ENCODE measurements at regions not wholly inside any gene's neighbourhood (a gene's known extent, or its start where the extent isn't known, plus 50 kb on each side); places are given as distances from the start of the nearest gene placed in this dataset.
"Not testable (repeated sequence)": the region's sequence is repeated elsewhere in the genome, so short reads cannot be mapped to it uniquely, and the experiment has no call there.

- DNase-seq (ENCODE audit: low read depth) = no peak
- no peak overlapping the region for H3K4me3 ChIP-seq (ENCODE audit: low read depth, low read length)
Measured at GRCh38 chr2:37767046-37767445, 95.6 kb upstream of the CDC42EP3 start.

DNA sequence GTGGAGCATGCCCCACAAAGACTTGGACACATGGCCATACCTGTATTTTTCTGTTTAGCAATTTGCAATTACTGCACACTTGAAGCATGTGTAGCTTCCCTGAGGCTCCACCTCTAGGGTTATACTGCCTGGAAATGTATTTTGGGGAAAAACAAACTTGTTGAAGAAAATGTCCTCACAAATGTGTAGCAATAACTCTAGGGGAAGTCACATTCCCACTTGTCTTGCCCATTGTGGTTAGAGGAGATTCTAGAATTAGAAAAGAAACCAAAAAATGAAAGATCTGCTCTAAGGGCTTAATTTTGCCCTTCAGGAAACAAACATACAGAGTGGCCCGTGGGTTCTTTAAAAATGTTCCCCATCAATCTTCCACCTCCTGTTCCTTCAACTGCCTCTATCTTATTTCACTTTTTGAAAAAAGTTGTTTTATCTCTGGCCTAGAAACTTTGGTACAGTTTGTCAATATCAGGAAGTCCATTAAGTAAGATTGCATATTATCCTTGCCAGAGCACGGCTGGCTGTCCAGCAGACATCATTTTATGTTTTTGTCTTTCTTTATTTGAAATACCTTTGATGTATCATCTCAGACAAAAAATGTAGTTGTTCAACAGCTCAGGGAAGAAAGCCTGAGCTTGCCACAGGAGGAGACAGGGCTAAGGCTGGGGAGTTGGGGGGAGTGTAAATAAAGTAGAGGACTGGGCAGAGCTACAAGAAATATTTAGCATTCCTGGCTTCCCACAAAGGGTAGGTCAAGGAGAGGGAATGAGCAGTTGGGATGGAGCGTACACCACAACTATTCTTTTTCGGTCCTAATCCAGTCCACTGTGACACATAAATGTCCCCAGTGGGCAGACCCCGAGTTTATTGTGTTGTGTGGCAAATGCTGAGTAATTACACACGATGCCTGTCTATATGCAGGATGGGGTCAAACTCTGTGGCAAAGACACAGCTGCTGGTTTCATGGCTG, 96.8 kb upstream of the CDC42EP3 start:
- no peak for TF ChIP-seq CTCF (IDR thresholded peaks at IDR 0.05; ENCODE audit: control insufficient read depth, extremely low read depth, insufficient read depth)
- DNase-seq (ENCODE audit: low read depth) = no peak
- no peak overlapping the region for H3K4me3 ChIP-seq (ENCODE audit: low read depth, low read length)

More at GRCh38 chr2:37767046-37767445, 95.6 kb upstream of the CDC42EP3 start:
- TF ChIP-seq CTCF (IDR thresholded peaks at IDR 0.05; ENCODE audit: control insufficient read depth, extremely low read depth, insufficient read depth) = no peak

DNA sequence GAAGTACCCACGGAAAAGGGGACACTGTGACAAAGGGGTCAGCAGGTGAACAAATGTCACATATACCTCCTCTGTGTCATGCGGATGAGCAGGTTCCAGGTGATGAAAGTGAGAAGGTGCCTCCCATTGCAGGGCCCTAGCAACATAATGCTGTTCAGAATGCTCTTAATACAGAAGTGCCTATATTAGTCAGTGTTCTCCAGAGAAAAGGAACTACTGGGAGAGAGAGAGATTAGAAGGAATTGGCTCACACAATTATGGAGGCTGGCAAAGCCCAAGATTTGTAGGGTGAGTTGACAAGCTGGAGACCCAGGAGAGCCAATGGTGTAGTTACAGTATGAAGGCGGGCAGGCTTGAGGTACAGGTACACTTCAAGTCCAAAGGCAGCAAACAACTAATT, 98.1 kb upstream of the CDC42EP3 start:
- no peak for TF ChIP-seq CTCF (IDR thresholded peaks at IDR 0.05; ENCODE audit: control insufficient read depth, extremely low read depth, insufficient read depth)
- DNase-seq (ENCODE audit: low read depth) = no peak
- no peak overlapping the region for H3K4me3 ChIP-seq (ENCODE audit: low read depth, low read length)

- no peak overlapping the region for H3K4me3 ChIP-seq (ENCODE audit: low read depth, low read length)
- TF ChIP-seq CTCF (IDR thresholded peaks at IDR 0.05; ENCODE audit: control insufficient read depth, extremely low read depth, insufficient read depth) = no peak
- no peak for DNase-seq (ENCODE audit: low read depth)
Measured at GRCh38 chr2:37770797-37771196, 99.4 kb upstream of the CDC42EP3 start.

DNA sequence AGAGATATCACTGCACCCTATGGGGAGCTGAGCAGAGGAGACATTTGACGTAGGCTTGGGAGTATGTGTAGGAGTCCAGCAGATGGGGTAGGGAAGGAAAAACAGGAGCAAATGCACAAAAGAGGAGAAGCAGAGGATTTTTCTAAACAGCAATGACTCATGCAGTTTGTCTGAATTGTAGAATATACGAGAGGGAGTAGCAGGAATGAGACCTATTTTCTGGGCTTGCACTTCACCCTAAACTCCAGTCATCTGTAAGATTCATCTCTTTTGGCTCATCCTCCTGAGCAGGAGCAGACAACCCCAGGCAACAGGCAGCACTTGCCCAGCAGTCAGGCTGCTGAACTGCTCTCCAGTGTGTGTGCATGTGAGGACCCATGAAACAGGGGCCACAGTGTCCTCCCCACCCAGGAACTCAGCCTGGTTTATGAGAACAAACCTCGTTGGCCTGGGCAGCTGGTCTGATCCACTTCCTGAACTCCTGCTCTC, 100.2 kb upstream of the CDC42EP3 start:
- TF ChIP-seq CTCF (IDR thresholded peaks at IDR 0.05; ENCODE audit: control insufficient read depth, extremely low read depth, insufficient read depth) = no peak
- no peak for DNase-seq (ENCODE audit: low read depth)
- no peak overlapping the region for H3K4me3 ChIP-seq (ENCODE audit: low read depth, low read length)

GRCh38 chr2:37773371-37774130, 102.1 kb upstream of the CDC42EP3 start:
- TF ChIP-seq CTCF (IDR thresholded peaks at IDR 0.05; ENCODE audit: control insufficient read depth, extremely low read depth, insufficient read depth) = no peak
- no peak overlapping the region for H3K4me3 ChIP-seq (ENCODE audit: low read depth, low read length)
- no peak for DNase-seq (ENCODE audit: low read depth)

DNA sequence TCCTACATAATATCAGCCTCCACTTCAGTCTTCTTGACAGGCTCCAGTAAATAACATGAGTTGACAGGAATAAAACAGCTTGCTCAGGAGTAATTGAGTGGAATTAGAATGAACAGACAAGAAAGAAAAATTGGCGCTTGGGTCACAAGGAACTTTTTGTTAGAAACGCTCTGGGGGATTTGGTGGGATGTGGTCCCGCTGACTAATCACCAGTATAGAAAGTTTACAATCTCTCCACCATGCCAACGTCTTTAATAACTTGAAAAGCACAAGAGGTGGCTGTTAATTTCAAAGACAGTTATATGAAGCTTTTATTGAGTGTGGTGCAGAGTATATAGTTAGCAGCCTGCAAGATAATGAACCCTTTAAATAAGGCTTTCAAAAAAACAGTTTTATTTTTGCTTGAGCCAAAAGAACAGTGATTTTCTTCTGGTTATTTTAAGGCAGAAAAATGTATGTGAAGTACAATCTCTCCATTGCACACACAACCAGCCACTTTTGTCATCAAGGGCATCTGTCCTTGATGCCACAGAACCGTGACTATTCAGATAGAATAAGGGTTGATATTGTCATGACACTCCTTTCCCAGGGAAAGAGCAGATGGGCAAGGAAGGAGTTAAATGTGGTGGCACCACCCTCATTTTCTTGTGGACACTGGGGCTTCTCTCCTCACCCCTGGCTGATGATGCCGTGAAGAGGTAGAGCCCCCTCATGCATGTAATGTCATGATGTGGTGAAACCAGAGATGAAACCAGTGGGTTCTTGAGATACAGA, 102.9 kb upstream of the CDC42EP3 start:
- not testable (repeated sequence) for DNase-seq (ENCODE audit: low read depth); H3K4me3 ChIP-seq (ENCODE audit: low read depth, low read length)

All from LNCaP clone FGC (cell line).